Thyroid gland (tissue), 4 donors: ENCODE measurements at regions not wholly inside any gene's neighbourhood (a gene's known extent, or its start where the extent isn't known, plus 50 kb on each side); places are given as distances from the start of the nearest gene placed in this dataset.

ENCODE experiments used
- DNase-seq, 2 donors: peaks; one replicate each; pipeline ENCODE4 v3.0.0-alpha.2; 2019
- H3K27ac ChIP-seq, 3 donors: fragments of 200-600 bp; sonication (generic); 1 replicate in 2 of 3; 2 replicates in 1 of 3; pipeline ENCODE4 v1.5.1; 2016 to 2019; ENCODE audit warnings: mild to moderate bottlenecking in 1 of 3, moderate library complexity in 1 of 3
- H3K27me3 ChIP-seq: fragments of 200-600 bp; sonication (generic); one replicate; pipeline ENCODE4 v1.5.1; 2019
- H3K36me3 ChIP-seq, 2 donors: fragments of 200-600 bp; sonication (generic); one replicate each; pipeline ENCODE4 v1.5.1; 2016 to 2019
- H3K4me1 ChIP-seq, 2 donors: fragments of 200-600 bp; sonication (generic); one replicate each; pipeline ENCODE4 v1.5.1; 2017 to 2019
- H3K4me3 ChIP-seq, 3 donors: fragments of 200-600 bp; sonication (generic); replicated peaks in 1 of 3; 1 replicate in 2 of 3; 2 replicates in 1 of 3; pipeline ENCODE4 v1.5.1; 2016; ENCODE audit warnings: mild to moderate bottlenecking in 1 of 3
- H3K9me3 ChIP-seq: fragments of 200-600 bp; sonication (generic); one replicate; pipeline ENCODE4 v1.5.1; 2017
- CTCF ChIP-seq, 6 experiments: fragments of 200-600 bp in 3 of 6; fragments of 450-650 bp in 3 of 6; sonication (generic) in 3 of 6; IDR thresholded peaks; one replicate each; pipeline ENCODE4 v1.5.1; 2016 to 2019; ENCODE audit warnings: antibody characterized with exemption in 6 of 6, mild to moderate bottlenecking in 2 of 6, inconsistent platforms in 1 of 6, moderate library complexity in 1 of 6
- POLR2A ChIP-seq, 2 donors: fragments of 450-650 bp; IDR thresholded peaks; one replicate each; pipeline ENCODE4 v1.6.1; 2017; ENCODE audit warnings: antibody characterized with exemption in 2 of 2, mild to moderate bottlenecking in 2 of 2, moderate library complexity in 1 of 2
- WGBS, 2 donors: methylation state at CpG; one replicate each; pipeline ENCODE4 v1.1.5; 2017; 5-methylcytosine and 5-hydroxymethylcytosine counted together
- intact Hi-C: fragments of 100-400 bp; cut with DNase I; formaldehyde crosslinking; loops from one replicate; pipeline ENCODE4 v1.15.1; 2023

DNA sequence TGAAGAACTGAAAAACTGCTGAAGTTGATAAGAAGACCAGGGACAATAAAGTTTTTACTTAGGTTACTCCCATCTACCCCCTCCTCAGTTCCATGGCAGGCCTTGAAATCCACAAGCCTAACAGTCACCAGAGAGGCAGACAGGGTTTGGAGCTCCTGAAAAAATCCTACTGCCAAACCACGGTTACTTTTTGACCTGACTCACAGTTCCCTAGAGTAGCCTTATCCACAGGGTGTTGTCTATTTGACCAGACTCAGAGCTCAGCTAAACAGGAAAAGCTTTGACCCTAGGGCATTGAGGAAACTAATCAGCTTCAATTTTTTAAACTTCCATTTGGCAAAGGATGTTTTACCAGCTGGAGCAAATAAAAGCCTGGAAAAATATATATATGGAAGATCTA lies 257.7 kb upstream of the NT5E start:
- TF ChIP-seq POLR2A (IDR thresholded peaks at IDR 0.05) (no peak), CTCF (IDR thresholded peaks at IDR 0.05) (no peak)
- Histone ChIP-seq H3K4me3 (no peak overlapping the region), H3K9me3 (no peaks in the 10 kb centered on the region), H3K27ac (no peak overlapping the region), H3K4me1 (no peaks in the 10 kb centered on the region), H3K27me3 (no peaks in the 10 kb centered on the region), H3K36me3 (no peaks in the 10 kb centered on the region)
- intact Hi-C loops = no loop called here
- WGBS, 2 donors = 50 to 68% methylated on average over 1 of the region's 1 CpG
- no peak for DNase-seq

- no peak for DNase-seq
- H3K4me3 ChIP-seq = no peak overlapping the region
- no peaks in the 10 kb centered on the region for H3K9me3 ChIP-seq
- intact Hi-C loops = no loop called here
- no peaks in the 10 kb centered on the region for H3K27me3 ChIP-seq
- no peak for TF ChIP-seq CTCF (IDR thresholded peaks at IDR 0.05)
- no peak for TF ChIP-seq POLR2A (IDR thresholded peaks at IDR 0.05)
- H3K27ac ChIP-seq = no peak overlapping the region
- H3K4me1 ChIP-seq = no peaks in the 10 kb centered on the region
- WGBS, 2 donors = 86 to 89% methylated on average over 2 of the region's 2 CpGs
- no peaks in the 10 kb centered on the region for H3K36me3 ChIP-seq
Measured at GRCh38 chr6:85191656-85192055, 258.2 kb upstream of the NT5E start.

DNA sequence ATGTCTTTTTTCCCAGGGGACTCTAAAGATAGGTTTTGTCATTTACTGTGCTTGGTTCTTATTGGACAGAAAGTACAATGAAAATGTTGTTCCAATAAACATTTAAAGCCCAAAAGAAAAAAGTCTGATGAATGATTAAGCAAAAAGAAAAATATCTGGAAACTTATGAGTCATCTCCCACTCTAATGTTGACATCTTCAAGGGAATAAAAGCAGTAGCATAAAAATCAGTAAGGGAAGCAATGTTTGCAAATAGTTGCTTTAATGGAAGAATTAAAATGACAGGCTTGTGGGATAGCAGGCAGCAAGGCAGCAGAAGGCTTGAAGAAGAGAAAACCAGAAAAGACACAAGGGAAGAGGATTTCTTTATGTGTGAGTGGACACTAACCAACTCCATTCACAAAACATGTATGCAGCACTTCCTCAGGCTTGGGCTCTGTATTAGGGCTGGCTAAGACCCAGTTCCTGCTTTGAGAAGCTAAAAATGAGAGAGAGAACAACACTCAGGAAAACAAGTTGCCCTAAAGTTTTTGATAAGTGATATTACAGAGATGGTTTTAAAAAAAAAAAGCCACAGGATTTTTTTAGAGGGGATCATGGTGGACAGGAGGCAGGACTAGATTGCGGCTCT lies 263.2 kb upstream of the NT5E start:
- no peak for DNase-seq
- no peaks in the 10 kb centered on the region for H3K9me3 ChIP-seq
- intact Hi-C loops = no loop called here

DNA sequence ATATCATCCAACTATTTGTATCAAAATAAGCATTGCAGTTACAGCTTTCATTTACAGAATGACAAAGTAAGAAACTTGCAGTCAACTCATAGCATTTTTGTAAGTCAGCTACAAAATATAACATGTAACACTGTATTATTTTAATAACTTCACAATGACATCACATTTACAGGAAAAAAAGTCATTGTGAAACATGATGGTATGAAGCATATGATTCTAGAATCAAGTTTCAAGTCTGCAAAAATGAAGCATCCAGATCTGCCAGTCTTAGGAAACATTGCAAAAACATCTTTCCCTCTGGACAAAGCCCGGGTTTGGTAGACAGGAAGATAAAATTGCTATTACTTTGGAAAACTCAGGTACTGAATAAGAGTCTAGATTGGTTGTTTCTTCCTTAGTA lies 263.9 kb upstream of the NT5E start:
- intact Hi-C loops = no loop called here
- TF ChIP-seq CTCF (IDR thresholded peaks at IDR 0.05) = no peak
- TF ChIP-seq POLR2A (IDR thresholded peaks at IDR 0.05) = no peak
- Histone ChIP-seq H3K9me3 (no peaks in the 10 kb centered on the region), H3K27me3 (no peaks in the 10 kb centered on the region), H3K4me1 (no peaks in the 10 kb centered on the region), H3K4me3 (no peak overlapping the region), H3K27ac (no peak overlapping the region), H3K36me3 (no peaks in the 10 kb centered on the region)
- no peak for DNase-seq
- WGBS, 2 donors = 68 to 76% methylated on average over 1 of the region's 1 CpG

More for the DNA sequence above, 263.2 kb upstream of the NT5E start:
- WGBS, 2 donors = 89 to 94% methylated on average over 1 of the region's 1 CpG
- Histone ChIP-seq H3K27me3 (no peaks in the 10 kb centered on the region), H3K4me3 (no peak overlapping the region), H3K27ac (no peak overlapping the region), H3K4me1 (no peaks in the 10 kb centered on the region), H3K36me3 (no peaks in the 10 kb centered on the region)
- TF ChIP-seq CTCF (IDR thresholded peaks at IDR 0.05) = no peak
- TF ChIP-seq POLR2A (IDR thresholded peaks at IDR 0.05) = no peak

GRCh38 chr6:85183841-85184240 lies 266.0 kb upstream of the NT5E start:
- Histone ChIP-seq H3K27me3 (no peaks in the 10 kb centered on the region), H3K4me1 (no peaks in the 10 kb centered on the region), H3K9me3 (no peaks in the 10 kb centered on the region), H3K4me3 (no peak overlapping the region), H3K36me3 (no peaks in the 10 kb centered on the region), H3K27ac (no peak overlapping the region)
- TF ChIP-seq CTCF (IDR thresholded peaks at IDR 0.05) (no peak), POLR2A (IDR thresholded peaks at IDR 0.05) (no peak)
- DNase-seq = no peak
- intact Hi-C loops = no loop called here
